CD1c-positive myeloid dendritic cell (primary cell): ENCODE measurements at regions not wholly inside any gene's neighbourhood (a gene's known extent, or its start where the extent isn't known, plus 50 kb on each side); places are given as distances from the start of the nearest gene placed in this dataset.

ENCODE experiments used
- DNase-seq: peaks from one replicate; pipeline ENCODE4 v3.0.0-alpha.2; 2016; ENCODE audit errors: extremely low spot score

DNA sequence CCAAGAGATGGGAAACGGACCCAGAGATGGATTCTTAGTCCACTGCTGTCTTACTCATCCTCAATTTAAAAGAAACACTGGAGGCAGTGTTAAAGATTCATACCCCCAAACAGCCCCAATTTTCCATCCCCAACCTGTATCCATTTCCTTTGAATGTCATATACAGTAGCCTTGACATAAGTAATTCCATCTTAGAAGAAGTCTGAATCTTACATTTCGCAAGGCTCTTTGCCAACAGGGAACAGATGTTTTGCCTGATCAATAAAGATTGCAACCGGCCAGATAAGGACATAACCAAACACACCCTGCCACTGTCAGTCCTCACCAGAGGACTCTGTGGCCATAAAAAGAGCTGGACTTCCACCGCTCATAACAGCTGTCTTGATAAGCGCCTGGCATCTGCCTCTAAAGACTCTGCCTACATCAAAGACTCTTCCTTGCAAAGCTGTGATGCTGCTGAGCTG lies 59.0 kb upstream of the MED9 start:
- no peak for DNase-seq

DNA sequence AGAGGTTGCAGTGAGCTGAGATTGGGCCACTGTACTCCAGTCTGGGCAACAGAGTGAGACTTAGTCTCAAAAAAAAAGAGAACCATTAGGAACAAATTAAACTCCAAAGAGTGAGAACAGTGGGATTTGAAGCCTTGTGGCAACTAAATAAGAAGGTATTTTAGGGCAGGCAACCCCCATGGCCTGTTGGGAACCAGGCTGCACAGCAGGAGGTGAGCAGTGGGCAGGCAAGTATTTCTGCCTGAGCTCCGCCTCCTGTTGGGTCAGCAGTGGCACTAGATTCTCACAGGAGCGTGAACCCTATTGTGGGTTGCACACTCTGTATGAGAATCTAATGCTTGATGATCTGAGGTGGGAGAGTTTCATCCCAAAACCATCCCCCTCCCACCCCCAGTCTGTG lies 57.6 kb upstream of the MED9 start:
- no peak for DNase-seq

DNA sequence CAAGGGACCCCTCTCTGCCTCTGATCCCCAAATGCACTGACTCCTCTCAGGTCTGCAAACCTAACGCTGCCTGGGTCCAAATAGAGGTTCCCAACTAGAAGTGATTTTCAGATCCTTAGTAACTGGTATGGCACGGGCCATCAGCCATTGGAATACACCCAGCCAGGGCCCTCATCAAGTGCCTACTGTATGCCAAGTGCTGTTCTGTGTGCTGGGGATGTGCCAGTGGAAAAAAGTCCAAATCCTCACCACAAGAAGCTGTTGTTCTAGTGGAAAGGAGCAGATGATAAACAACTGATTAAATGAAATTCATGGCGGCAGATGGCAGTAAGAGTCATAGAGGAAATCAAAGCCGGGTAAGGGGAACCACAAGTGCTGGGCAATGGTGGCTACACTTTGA lies 57.2 kb upstream of the MED9 start:
- DNase-seq: no peak

DNA sequence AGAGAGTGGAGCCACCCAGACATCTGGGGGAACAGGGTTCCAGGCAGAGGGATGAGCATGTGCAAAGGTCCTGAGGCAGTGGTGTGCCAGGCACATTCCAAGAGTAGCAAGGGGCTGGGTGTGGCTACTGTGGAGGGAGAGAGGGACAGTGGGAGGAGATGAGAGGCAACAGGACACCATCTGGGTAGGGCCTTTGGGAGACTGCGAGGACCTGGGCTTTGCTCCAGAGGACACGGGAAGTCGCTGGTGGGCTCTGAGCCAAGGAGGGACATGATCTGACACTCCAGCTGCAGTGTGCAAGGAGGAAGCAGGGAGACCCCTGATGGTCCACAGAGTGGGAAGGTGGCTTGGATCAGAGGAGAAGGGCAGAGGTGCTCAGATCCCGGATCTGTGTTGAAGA lies 56.7 kb upstream of the MED9 start:
- no peak for DNase-seq

DNA sequence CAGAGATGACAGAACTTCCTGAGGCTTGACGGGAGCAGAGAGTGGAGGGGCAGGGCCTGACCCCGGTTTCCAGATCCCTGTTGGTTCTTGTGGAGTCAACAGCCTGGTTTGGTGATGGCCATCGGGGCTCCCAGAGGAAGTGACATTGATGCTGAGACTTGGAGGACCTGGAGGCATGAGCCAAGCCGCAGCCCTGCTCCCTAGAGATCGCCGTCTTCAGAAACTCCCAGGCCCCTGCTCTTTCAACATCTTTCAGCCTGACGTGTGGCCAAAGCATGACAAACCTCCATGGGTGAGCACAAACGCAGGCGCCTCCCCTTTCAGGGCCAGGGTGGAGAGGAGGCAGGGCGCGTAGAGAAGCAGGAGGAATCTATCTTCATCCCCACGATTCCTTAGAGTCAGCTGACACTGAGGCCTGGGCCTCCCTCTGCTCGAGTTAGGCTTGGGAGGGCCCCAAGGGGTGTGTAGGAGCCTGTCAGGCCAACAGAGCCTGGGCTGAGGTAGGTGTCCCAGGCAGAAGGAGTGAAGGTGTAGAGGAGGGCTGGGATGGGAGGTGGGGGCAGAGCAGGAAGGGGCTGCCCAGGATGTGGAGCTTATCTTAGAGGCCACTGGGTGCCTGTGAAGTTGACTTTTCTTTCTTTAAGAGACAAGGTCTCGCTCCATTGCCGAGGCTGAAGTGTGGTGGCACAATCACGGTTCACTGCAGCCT lies 56.1 kb upstream of the MED9 start:
- no peak for DNase-seq

DNA sequence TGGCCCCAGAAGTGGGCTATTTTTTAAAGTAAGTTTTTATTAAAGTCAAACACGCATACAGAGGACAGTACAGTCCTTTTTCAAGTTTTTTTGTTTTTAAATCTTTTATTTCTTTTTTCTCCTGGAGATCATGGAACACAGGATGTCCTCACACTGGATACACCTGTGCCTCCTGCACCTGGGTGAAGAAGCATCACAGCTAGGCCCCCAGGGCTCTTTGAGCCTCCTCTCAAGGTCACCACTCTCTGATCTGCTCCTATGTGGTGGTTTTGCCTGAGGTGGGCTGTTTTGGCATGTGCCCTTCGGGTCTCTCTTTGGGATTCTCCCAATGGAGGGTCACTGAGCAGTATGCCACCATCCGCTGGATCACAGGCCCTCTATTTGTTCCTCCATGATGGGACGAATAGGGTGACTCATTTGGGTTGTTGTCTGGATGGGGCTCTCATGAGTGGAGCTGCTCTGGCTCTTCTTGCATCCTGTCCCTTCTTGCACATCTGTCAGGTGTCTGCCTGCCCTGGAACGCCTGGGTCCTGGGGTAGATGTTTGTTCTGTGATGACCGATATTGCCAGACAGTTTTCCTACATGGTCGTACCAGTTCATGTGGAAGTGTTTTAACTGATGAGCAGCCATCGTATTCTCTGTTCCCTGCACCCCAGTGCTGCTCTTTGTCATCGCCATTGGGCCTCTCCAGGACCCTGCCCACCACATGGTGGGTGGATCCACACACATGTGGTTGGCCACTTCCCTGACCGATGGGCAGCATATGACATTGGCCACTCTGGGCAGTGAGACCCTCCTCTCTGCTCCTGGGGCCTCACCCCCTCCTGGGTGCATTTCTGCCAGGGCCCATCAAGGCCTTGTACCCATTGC lies 55.2 kb upstream of the MED9 start:
- DNase-seq: no peak

DNA sequence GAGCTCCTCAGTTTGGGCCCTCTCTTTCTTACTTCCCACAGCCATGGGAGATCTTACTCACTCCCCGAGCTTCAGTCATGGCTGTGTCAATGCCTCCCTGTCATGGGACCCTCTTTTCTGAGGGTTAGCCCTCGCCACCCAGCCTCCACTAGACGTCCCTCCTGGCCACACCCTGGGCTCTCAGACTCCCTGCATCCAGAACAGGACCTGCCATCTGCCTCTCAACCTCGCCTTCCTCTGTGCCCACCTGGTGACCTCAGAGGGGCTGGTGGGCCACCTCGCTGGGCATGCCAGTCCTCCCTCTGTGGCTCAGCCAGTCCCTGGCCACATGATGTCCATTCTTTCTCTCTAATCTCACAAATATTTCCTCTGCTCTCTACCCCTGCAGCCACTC lies 54.6 kb upstream of the MED9 start:
- DNase-seq: no peak

DNA sequence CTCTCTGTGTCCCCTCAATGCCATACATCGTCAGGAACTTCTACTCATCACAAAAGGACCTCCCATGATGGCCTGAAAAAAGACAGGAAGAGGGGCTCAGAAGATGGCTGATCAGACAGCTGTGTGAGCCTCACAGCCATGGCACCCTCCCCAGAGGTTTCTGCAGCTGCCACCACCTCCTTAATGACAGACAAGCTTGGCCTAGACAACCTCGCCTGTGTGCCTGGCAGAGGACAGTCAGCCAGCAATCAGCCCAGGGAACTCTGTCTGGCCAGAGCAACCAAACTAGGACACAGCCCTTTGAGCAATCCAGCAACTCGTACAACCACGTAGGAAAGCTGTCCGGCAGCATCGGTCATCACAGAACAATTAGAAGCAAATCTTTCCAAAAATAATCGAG lies 54.2 kb upstream of the MED9 start:
- no peak for DNase-seq

DNA sequence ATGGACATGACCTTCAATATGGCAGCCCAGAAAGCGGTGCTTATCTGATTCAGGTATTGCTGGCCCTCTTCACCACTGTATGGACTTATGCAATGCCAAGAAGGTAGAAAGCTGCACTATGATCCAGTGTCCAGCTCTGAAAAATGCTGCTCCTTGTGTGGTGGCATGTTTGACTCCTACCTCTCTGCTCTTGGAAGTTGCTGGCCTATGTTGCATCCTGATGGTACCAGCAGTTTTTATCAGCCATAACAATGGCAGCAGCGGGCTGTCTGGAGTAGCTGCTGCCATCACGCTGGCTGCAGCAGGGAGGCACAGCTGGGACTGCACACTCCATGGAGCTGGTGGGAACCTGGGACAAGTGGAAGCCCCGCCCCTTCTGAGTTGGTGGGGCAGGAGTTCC lies 53.1 kb upstream of the MED9 start:
- DNase-seq: no peak

DNA sequence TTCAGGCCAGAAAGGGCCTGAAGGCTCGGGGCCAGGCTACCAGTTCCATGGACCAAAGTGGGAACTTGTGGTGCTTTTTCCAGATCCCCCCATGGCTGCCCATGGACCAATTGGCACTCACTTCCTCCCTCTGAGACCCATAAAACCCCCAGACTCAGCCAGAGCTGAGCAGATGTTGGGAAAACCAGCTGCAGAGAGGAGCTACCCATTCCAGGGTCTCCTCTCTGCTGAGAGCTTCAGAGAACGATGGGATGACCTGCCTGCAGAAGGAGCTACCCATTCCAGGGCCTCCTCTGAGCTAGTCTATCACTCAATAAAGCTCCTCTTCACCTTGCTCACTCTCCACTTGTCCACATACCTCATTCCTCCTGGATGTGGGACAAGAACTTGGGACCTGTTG lies 52.2 kb upstream of the MED9 start:
- no peak for DNase-seq

DNA sequence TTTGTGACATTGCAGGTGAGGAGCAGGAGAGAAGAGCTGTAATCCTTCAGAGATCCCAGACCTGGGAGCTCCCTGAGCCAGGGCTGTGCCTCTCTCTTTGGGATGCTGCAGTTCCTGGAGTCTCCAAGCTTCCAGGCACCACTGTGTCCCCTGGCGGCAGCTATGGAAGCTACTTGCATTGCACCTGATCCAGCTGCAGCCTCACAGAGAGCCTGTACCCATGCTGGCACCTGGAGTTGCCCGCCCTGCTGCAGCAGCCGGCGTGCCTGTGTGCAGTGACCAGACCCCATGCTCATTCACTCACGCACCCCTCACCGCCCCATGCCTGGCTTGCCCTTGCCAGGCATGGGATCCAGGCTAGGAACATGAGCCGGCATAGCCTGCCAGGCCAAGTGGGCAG lies 51.8 kb upstream of the MED9 start:
- DNase-seq: no peak

DNA sequence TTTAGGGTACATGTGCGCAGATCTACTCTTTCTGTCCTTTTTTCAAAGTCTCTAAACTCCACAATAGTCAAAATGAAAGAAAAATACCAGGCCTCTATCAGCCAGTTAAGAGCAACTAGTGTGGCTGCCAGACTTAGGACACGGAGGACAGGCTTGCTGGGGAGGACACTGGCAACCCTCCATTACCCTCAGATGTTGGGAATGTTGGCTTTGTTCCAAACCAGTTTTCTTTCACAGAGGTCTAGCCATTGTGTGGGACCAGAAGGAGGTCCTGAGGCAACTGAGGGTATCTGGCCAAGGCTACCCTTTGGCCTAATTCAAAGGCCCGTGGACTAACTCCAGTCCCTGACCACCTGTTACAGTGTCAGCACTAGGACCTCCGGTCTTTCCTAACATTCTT lies 51.2 kb upstream of the MED9 start:
- DNase-seq: no peak

DNA sequence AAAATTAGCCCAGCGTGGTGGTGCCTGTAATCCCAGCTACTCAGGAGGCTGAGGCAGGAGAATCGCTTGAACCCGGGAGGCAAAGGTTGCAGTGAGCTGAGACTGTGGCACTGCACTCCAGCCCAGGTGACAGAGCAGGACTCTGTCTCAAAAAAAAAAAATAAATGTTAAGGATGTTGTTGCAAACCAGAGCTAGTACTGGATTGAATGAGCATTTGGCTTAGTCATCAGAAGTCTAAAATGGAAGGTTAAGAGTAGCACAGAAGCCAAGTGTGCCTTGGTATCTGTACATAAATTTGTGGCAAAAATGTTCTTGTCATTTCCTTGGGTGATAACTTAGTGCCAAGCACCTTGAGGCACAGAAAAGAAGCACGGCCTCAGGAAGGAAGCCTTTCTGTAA lies 50.6 kb upstream of the MED9 start:
- no peak for DNase-seq
